ENCODE measurements at regions not wholly inside any gene's neighbourhood (a gene's known extent, or its start where the extent isn't known, plus 50 kb on each side); places are given as distances from the start of the nearest gene placed in this dataset.

DNA sequence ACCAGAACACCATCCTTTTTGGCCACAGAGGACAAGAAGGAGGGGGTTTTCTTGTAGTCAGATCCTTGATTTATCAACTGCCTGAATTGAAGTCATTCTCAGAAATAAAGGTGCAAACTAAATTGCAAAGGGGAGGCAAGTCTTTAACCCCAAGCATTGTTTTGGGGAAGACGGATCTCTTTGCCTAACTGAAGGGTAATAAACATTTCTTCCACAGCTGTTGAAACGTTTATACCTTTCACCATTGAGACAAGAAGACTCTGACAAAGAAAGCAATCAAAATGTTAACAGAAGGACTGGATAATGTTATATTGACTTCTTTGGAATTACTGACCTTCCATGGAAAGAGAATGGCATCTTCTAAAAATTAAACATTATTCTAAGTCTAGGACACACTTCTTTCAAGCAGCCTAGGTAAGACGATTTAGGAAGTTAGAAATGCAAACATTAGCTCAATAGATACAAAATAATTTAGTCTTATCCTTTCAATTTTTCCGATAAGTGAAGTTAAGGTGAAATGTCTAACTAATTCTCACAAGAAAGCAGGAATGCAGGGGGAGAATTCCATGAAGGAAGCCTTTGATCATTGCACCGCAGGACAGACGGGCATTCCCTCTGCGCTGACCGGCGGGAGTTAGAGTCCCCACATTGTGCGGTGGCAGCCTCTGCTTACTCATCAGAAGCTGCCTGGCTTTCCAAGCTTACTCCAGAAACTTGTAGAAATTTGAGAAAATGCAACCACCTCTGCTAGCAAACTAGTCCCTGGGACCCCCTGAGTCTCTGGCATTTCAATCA lies 69.4 kb upstream of the COPS8 start:
- DNase-seq: no peak

DNA sequence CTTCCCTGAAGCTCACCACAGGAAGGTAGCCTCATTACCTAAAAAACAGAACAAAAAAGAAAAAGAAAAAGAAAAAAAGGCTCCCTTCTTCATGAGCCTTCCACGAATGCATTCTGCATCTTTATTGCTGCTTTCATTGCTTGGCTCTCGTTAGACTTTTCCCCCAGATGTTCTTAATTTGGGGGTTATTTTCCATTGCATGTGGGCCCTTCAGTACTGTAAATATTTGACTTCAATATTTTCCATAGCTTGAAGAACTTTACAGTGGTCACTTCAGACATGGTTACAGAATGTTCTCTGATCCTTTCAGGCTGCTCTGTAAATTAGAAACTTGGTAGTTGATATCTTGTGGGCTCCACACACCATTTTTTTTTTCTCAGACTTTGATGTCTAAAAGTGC lies 65.6 kb upstream of the COPS8 start:
- DNase-seq: no peak

DNA sequence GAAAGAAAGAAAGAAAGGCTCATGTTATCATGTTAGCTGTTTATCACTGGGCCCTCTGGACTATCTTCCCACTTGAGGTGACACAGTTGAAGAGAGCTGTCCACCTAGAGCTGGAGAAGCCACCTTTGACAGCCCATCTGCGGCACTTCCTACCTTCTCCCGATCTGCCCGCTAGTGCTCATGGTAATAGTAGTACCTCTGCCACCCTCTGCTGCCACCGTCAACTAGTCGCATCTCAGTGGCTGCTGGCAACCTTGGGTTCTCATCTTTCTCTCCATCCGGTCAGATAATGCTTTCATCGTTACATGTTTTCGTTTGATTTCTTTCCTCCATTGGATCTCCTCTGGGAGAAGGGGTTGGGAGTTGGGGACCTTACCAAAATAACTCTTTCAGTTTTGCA lies 63.2 kb upstream of the COPS8 start:
- no peak for DNase-seq

DNA sequence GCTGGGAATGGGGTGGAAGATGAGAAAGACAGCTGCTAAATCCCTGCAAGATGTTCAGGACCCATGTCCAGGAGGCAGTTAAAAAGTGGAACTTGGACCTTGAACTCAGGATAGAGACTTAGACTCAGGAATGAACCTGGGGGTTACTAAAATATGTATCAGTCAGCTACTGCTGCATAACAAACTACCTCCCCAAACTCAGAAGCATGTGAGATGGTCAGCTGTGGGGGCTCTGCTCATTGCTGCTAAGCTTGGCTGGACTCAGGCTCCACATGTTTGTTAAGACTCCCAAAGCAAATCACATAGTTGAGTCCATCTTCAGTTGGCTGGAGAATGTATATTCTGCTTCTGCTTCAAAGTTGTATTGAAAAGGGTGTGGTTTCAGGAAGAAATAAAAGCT lies 61.4 kb upstream of the COPS8 start:
- DNase-seq: no peak

DNA sequence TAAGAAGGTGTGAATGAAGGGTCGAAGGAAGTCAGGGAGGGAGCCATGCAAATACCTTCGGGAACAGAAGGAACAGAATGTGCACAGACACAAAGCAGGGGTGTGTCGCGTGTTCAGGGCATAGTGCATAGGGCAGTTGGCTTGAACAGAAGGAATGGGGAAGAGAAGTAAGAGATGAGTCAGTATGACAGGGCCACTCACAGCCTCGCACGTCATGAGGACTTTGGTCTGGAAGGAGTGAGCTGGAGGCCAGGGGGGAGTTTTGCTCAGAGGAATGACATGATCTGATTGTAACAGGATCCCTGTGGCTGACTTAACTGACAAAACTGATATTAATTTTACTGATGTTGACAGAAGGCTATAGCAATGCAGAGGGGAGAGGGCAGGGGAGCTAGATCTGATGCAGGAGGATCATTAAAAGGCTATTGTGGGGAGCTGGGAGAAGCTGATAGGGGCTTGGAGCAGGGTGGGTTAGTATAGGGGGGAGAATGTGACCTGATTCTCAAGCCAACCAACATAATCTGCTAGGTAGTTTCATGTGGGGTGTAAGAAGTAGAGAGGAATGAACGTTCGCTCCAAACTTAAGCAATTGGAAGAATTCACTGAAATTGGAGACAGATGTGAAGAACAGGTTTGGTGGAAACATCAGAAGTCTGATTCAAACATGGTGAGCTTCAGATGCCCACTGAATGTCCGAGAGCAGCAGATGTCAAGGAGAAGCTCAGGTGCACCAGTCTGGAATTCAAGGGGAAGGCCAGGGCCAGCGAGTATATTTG lies 60.4 kb upstream of the COPS8 start:
- DNase-seq: peak; percentile 45

DNA sequence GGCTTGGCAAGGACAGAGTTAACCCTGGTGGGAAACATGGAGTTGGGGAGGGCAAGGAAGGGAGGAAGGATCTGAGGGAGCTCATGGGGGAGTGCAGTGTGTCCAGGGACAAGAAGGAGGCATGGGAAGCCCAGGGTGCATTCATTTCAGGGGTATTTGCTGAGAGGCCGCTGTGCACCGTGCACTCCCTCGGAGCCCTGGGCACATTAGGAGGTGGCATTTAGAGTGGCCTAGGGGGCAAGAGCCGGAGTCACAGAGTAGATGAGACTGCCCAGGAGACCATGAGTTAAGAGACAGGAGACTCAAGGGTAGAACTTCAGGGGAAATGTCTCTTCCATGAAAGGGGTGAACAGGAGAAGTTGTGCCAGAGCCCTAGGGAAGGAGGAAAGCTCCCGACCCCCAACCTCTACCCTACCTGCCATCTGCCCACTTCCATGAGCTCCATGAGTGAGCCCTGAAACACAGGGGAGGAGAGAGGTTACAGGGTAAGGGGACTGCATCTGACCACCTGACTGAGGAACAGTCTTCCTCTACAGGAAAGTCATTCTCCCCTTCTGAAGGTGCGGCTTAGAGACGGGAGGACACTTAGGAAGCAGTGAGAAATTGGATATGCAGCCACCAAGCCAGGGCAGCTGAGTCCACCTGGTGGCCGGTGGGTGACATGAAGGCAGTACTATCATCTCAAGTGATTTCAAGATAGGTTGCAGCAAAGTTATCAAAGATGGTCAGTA lies 58.5 kb upstream of the COPS8 start:
- peak; percentile 11 for DNase-seq

DNA sequence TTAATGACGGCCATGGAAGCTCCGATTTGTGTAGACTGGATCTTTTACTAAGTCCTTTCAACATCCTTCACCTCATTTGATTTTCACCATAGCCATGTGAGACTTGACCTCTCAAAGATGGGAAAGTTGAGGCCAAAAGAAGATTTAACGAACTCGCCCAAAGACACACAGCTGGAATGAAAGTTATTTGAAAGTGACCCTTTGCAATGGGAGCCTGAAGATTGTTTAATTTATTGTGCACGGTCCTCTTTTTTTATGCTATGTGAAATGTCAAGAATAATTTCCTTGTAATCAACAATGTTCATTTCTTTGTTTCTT lies 58.0 kb upstream of the COPS8 start:
- DNase-seq: no peak

DNA sequence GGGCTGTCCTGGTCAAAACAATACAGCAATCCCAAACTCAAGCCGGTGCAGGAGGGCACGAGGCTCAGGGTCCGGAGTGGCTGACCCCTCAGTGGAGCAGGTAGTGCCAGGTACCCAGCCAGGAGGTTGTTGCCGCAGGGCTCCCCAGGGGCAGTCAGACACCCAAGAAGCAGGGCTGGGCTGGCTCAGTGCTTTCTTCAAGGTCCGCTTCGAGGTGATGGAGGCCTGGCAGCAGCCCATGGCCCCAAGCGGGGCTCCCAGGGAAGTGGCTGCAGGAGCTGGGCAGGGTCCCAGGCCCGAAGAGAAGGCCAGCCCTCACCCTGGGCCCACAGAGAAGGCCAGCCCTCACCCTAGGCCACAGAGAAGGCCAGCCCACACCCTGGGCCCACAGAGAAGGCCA lies 55.3 kb upstream of the COPS8 start:
- DNase-seq: no peak

DNA sequence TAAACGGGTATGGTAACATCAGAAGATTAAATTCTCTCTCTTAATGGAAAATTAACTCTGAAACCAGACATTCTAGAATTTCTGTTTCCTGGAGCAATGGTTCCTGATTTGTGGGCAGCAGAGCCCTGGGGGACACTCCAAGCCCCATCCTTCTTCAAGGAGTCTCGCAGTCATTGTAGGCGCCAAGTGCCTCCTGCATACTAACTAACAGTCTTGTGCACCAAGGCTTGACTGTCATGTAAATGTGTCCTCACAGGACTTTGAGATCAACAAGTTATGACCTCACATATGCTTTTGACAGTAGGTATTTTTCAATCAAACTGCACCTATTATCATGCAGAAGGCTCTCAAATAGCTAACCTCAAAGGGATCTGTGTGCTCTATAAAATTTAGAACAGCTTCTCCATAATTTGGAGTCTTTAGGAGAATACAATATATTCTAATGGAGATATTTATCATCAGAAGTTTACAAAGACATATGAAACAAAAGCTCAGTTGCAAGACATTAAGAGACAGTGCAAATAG lies 52.1 kb upstream of the COPS8 start:
- DNase-seq: no peak

DNA sequence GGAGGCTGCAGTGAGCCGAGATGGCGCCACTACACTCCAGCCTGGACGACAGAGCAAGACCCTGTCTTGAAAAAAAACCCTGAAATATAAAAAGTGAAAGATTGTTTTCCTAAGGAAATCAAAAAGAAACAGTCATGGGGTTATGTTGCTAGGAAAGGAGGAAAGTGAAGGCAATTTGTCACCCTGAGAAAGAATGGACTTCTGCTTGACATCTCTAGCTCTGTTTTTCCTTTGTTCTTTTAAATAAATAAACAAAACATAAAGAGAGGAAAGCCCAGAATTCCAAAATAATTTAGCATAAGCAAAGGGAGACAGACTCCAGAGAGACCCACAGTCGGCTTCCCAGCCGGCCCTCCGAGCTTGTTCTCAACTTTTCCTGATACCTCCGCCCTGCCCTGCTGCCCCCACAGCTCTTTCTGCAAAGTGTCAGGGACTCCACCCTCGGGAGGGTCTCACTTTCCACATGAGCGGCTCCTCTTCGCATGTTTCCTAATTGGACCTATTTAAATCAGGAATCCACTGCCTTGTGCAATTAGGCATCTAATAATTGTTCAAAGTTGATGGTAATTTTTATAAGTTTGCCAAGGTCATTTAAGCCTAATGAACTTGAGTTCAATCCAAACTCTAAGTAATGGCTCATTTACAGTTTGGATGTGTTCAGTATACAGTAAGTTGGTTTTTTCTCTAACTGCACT lies 49.8 kb upstream of the COPS8 start:
- no peak for DNase-seq
